Adrenal gland (tissue), 5 donors: ENCODE measurements at regions not wholly inside any gene's neighbourhood (a gene's known extent, or its start where the extent isn't known, plus 50 kb on each side); places are given as distances from the start of the nearest gene placed in this dataset.

ENCODE experiments used
- CTCF ChIP-seq, 6 experiments: fragments of 450-650 bp in 4 of 6; fragments of 200-600 bp in 2 of 6; sonication (generic) in 1 of 6; IDR thresholded peaks; 1 replicate in 5 of 6; 2 replicates in 1 of 6; pipeline versions ENCODE4 v1.5.1 to v1.8.0; 2016 to 2021; ENCODE audit warnings: antibody characterized with exemption in 6 of 6, mild to moderate bottlenecking in 2 of 6, moderate library complexity in 1 of 6
- POLR2A ChIP-seq, 2 donors: fragments of 450-650 bp; IDR thresholded peaks; one replicate each; pipeline ENCODE4 v1.6.1; 2017; ENCODE audit warnings: antibody characterized with exemption in 2 of 2, mild to moderate bottlenecking in 2 of 2, moderate library complexity in 1 of 2
- donor health status: DM: no; HTN: no; CAD: no.

GRCh38 chr3:30078736-30079135 is 527.7 kb upstream of the TGFBR2 start:
- TF ChIP-seq CTCF (IDR thresholded peaks at IDR 0.05) (no peak), POLR2A (IDR thresholded peaks at IDR 0.05) (no peak)
